HG03558 (cell line): ENCODE measurements at regions not wholly inside any gene's neighbourhood (a gene's known extent, or its start where the extent isn't known, plus 50 kb on each side); places are given as distances from the start of the nearest gene placed in this dataset.

Source experiments
- ATAC-seq: cut with Tn5 transposase; IDR thresholded peaks from one replicate; pipeline ENCODE4 v1.9.1; 2021; ENCODE audit warnings: moderate number of reproducible peaks; ENCODE audit not compliant: unreplicated experiment; ENCODE audit errors: extremely low read depth

GRCh38 chr6:23267651-23268050, 698.3 kb downstream of the HDGFL1 start:
- ATAC-seq: no peak

DNA sequence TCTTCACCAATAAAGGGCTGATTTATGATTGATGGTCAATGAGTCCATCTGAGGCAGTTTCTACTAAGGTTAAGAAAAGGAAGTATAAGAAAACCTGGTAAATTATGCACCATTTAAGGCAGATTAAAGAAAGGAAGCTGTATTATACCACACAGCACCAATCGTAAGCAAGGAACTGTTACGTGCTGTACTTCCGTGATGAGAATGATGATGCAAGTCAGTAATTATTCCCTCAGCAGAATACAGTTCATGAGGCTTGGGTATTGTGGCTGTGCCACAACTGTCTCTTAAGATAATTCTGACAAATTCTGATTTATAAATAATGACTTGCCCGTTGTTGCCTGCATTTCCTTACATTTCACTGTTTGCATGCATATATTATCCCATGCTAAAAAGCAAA, 699.0 kb downstream of the HDGFL1 start:
- no peak for ATAC-seq

DNA sequence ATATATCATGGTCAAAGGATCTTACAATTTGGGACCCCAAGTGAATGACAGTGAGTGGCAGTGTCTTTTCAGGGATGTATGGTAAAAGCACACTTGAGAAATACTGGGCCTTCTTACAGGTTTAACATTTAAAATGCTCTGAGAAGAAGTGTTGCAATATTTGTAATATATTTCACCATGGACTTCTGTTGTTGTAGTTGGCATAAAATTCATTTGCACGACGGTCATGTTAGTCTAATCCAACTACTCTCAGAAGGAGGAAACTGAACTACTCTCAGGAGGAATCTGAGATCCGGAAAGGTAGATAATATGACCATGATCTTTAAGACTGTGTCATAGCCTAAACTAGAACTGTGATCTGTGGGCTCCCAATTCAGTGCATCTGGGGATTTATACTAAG, 700.1 kb downstream of the HDGFL1 start:
- ATAC-seq: no peak

- ATAC-seq: no peak
These were observed 703.2 kb downstream of the HDGFL1 start for GRCh38 chr6:23272536-23272935.

- no peak for ATAC-seq
These were observed 708.3 kb downstream of the HDGFL1 start for GRCh38 chr6:23277521-23278179.

GRCh38 chr6:23278180-23278532, 708.8 kb downstream of the HDGFL1 start:
- no peak for ATAC-seq

GRCh38 chr6:23280437-23280836, 711.1 kb downstream of the HDGFL1 start:
- ATAC-seq: no peak

DNA sequence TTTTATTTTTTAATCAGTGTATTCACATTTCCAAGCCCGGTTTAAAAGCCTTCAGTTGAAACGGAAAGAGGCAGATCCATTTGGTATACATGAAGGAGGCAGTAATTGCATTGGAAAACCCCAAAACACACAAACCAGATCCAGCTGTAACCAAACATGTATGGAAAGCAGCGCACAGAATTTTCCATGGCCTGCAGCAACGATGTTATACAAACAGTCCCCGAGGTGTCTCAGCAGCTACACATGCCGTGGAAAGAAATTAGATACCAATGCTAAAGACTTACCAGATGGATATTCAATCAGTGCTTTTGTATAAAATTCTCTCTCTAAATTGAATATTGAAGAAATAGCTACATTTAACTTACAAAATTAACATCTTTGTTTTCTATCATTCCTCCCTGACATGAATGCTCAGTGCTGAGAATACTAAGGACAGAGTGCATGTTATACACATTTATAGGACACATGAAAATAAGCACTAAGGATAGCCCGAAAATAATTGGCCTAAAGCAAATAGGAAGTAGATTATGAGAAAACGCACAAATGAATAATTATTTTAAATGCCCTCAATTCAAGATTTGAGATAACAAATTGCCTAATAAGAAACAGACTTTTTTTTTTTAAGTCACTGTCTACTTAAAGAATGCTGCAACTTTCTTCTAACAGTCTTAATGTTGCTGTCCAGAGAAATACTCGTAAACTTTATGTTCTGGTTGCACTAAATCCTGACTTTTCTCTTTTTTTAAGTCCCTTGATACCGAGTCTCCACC, 713.1 kb downstream of the HDGFL1 start:
- no peak for ATAC-seq

- no peak for ATAC-seq
These were observed 724.3 kb downstream of the HDGFL1 start for GRCh38 chr6:23293653-23294052.

DNA sequence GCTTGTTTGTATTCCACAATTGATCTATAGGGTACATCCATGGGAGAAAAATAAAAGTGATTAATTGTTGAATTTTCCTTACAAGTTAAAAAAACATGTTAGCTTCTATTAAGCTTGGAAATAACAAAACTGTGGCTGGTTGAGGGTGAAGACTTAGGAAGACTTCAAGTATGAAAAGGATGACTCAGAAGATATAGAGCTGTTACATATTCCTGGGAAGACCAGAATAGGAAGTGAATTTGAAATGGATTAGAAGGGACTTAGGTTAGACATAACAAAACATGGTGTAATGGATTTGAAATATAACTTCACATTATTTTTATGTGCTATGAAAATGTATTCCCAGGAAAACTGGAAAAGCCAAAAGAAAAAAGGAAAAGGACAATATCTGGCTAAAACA, 732.2 kb downstream of the HDGFL1 start:
- no peak for ATAC-seq

- ATAC-seq: no peak
These were observed 733.1 kb downstream of the HDGFL1 start for GRCh38 chr6:23302514-23302913.

- no peak for ATAC-seq
These were observed 736.1 kb downstream of the HDGFL1 start for GRCh38 chr6:23305325-23305943.

GRCh38 chr6:23306251-23306950, 737.0 kb downstream of the HDGFL1 start:
- ATAC-seq: no peak

DNA sequence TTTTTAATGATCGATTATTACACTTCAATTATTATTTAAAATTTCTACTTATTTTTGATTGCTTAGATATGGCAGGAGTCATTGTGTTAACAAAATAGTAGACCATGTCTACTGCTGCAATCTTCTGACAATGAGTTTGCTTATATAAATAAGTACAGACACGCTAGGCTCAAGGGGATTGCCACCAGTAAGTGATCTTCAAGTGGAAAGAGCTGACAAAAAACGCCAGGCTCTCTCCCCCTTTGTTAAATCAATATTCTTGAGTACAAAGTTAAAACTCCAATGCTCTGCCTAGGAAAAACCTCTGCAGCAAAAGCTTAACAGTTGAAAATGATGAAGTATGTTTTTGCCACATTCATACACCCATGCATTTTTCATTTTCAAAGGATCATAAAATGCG, 738.1 kb downstream of the HDGFL1 start:
- ATAC-seq: no peak

- ATAC-seq: no peak
These were observed 738.8 kb downstream of the HDGFL1 start for GRCh38 chr6:23308166-23308565.

DNA sequence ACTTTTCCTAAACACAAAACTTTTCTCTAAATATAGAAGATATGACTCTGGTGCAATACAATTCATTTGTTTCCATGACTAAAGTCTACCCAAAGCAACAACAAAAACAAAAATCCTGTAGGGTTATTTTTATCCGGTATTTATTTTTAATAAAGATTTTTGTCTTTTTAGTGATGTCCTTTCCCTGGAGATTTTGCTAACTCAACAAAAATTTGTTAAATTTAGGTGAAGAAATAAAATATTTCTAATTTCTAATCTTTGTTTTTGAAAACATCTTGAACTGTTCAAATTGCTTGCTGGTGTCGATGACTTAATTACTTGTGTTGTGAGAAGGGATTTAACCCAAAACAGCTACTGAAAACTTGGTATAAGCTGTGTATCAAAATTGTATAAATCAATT, 741.8 kb downstream of the HDGFL1 start:
- no peak for ATAC-seq

DNA sequence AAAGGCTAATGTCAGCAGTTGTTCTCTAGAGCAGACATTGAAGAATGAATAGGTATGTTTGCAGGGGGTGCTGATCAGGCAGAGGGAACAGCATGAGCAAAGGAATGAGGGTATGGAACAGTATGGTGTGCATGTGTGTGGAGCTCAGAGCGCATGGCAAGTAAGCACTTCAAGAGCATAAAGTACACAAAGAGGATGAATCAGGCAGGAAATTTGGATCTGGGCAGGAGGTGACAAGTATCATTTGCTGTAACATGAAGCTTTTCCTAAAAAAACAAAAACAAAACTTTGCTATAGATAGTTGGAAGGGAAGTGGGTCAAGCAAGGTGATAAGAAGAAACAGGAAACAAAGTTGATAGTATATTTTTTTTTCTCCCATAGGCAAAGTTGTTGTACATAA, 746.8 kb downstream of the HDGFL1 start:
- ATAC-seq: no peak

- no peak for ATAC-seq
These were observed 747.6 kb downstream of the HDGFL1 start for GRCh38 chr6:23316931-23317330.

DNA sequence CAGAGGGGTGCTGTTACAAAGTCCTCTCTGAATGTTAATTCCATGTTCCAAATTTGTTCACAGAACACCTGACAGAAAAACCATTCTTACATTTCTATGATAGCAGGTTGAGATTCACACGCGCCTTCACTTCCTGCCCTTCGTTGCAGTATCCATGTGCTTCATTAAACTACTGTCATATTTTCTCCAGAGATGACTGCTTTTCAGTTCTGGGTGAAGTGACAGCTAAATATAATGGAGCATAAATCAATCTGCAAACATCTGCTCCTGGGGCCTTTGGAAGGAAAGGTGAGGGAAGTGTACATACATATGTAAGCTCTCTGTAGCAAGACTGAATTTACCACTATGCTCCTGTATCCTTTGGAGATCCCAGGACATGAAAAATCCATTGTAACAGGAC, 750.2 kb downstream of the HDGFL1 start:
- no peak for ATAC-seq

GRCh38 chr6:23320471-23321015, 751.2 kb downstream of the HDGFL1 start:
- no peak for ATAC-seq

DNA sequence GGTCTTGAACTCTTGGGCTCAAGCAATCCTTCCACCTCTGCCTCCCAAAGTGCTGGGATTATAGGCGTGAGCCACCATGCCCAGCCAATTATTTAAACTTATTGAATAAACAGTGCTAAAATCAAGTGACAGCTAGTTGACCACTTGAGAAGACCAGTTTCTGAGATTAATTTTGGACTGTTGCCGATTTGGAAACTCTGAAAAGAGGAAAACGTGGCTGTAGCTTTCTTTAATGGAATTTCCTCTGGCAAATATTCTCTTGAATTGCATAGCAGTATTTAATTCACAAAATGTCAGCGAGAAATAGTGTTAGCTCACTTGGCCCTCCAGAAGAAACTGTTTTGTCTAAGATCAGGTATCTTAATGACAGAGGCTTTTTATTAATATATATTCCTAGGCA, 754.5 kb downstream of the HDGFL1 start:
- no peak for ATAC-seq
